ENCODE measurements at regions not wholly inside any gene's neighbourhood (a gene's known extent, or its start where the extent isn't known, plus 50 kb on each side); places are given as distances from the start of the nearest gene placed in this dataset.

DNA sequence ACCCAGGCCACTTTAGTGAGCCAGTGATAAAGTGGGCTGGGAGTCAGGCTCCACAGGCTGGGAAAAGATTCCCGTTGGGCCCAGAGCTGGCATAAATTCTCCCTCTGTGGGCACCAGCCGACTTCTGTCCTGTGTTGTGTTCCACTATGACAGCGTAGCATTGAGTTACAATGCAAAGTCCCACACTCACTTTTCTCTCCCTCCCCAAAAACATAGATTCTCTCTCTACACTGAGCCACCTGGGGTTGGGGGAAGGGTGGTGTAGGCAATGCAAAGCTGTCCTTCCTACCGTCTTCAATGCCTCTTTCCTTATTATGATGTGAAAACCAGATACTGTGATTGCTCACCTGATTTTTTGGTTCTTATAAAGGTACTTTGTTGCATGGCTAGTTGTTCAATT, 566.2 kb downstream of the RAPGEF2 start:
- H4K20me1 ChIP-seq (ENCODE audit: insufficient read depth, low read length) = no peaks in the 10 kb centered on the region
- no peaks in the 10 kb centered on the region for H3K4me1 ChIP-seq (ENCODE audit: insufficient read depth, low read length)
- H3K79me2 ChIP-seq (ENCODE audit: insufficient read depth, low read length) = no peaks in the 10 kb centered on the region
- H3K4me3 ChIP-seq (ENCODE audit: low read depth in 1 of 2, low read length in 2 of 2) = no peak overlapping the region
- no peaks in the 10 kb centered on the region for H3K36me3 ChIP-seq (ENCODE audit: insufficient read depth, low read length)
- ATAC-seq (ENCODE audit: insufficient read depth, low read depth) (no peak), DNase-seq (no peak)
- H3K4me2 ChIP-seq (ENCODE audit: insufficient read depth, low read length) = no peak overlapping the region
- TF ChIP-seq, protein P1, sequence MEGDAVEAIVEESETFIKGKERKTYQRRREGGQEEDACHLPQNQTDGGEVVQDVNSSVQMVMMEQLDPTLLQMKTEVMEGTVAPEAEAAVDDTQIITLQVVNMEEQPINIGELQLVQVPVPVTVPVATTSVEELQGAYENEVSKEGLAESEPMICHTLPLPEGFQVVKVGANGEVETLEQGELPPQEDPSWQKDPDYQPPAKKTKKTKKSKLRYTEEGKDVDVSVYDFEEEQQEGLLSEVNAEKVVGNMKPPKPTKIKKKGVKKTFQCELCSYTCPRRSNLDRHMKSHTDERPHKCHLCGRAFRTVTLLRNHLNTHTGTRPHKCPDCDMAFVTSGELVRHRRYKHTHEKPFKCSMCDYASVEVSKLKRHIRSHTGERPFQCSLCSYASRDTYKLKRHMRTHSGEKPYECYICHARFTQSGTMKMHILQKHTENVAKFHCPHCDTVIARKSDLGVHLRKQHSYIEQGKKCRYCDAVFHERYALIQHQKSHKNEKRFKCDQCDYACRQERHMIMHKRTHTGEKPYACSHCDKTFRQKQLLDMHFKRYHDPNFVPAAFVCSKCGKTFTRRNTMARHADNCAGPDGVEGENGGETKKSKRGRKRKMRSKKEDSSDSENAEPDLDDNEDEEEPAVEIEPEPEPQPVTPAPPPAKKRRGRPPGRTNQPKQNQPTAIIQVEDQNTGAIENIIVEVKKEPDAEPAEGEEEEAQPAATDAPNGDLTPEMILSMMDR (IDR thresholded peaks at IDR 0.05; ENCODE audit: borderline replicate concordance, extremely low read depth, low read length, poor library complexity, severe bottlenecking) = no peak
- TF ChIP-seq EZH2 (IDR thresholded peaks at IDR 0.05; ENCODE audit: borderline replicate concordance, low read depth, low read length, severe bottlenecking) = no peak
- no peaks in the 10 kb centered on the region for H3K9me3 ChIP-seq (ENCODE audit: insufficient read depth, low read length, severe bottlenecking)
- no peaks in the 10 kb centered on the region for H3K27me3 ChIP-seq (ENCODE audit: insufficient read depth, low read length, poor library complexity)
- H2AFZ ChIP-seq (ENCODE audit: low read depth, low read length) = no peak overlapping the region
- H3K27ac ChIP-seq (ENCODE audit: low read length) = no peak overlapping the region
- no peak overlapping the region for H3K9ac ChIP-seq (ENCODE audit: low read depth, low read length)

DNA sequence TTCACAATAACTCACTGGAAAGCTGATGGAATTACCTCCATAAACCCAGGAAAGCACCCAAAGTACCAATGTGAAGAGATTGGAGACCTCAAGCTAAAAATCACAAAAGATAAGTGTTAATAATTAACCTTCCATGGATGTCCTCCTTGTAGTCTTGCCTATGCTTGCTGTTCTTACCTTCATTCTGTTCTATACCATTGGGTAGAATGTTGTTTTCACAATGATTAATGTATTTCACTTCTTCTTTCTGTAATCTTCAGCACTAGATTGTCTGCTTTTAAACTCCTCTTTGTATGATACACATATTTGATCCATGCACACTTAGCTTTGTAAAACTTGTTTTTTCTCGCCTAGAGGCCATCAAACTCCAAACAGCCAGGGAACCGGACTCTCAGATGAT, 570.3 kb downstream of the RAPGEF2 start:
- no peak overlapping the region for H3K9ac ChIP-seq (ENCODE audit: low read depth, low read length)
- no peak for TF ChIP-seq EZH2 (IDR thresholded peaks at IDR 0.05; ENCODE audit: borderline replicate concordance, low read depth, low read length, severe bottlenecking)
- TF ChIP-seq, protein P1 (IDR thresholded peaks at IDR 0.05; ENCODE audit: borderline replicate concordance, extremely low read depth, low read length, poor library complexity, severe bottlenecking) = no peak
- no peak overlapping the region for H2AFZ ChIP-seq (ENCODE audit: low read depth, low read length)
- H3K27me3 ChIP-seq (ENCODE audit: insufficient read depth, low read length, poor library complexity) = no peaks in the 10 kb centered on the region
- no peak overlapping the region for H3K4me2 ChIP-seq (ENCODE audit: insufficient read depth, low read length)
- no peaks in the 10 kb centered on the region for H4K20me1 ChIP-seq (ENCODE audit: insufficient read depth, low read length)
- ATAC-seq (ENCODE audit: insufficient read depth, low read depth) = no peak
- H3K4me3 ChIP-seq (ENCODE audit: low read depth in 1 of 2, low read length in 2 of 2) = no peak overlapping the region
- H3K9me3 ChIP-seq (ENCODE audit: insufficient read depth, low read length, severe bottlenecking) = no peaks in the 10 kb centered on the region
- no peak overlapping the region for H3K27ac ChIP-seq (ENCODE audit: low read length)
- H3K79me2 ChIP-seq (ENCODE audit: insufficient read depth, low read length) = no peaks in the 10 kb centered on the region
- H3K4me1 ChIP-seq (ENCODE audit: insufficient read depth, low read length) = no peaks in the 10 kb centered on the region
- H3K36me3 ChIP-seq (ENCODE audit: insufficient read depth, low read length) = no peaks in the 10 kb centered on the region
- DNase-seq = no peak

DNA sequence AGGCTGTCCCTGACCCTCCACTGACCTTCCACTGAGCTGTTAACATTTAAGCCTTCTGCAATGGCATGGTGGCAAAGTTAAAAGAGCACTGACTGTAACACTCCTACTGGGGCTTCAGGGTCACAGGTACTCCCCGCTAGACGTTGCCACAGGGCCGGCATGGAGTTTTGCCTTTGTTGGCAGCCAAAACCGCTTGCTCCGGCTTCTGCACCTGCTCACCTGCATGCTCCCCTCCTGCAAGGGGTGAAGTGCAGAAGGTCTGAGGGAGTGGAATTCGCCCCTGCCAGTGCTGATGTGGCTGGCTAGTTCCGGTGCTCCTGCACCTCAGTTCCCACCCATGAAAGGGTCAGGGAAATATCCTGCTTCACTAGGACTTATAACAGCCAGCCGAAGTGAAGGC, 571.4 kb downstream of the RAPGEF2 start:
- Histone ChIP-seq H3K4me2 (ENCODE audit: insufficient read depth, low read length) (no peak overlapping the region), H4K20me1 (ENCODE audit: insufficient read depth, low read length) (no peaks in the 10 kb centered on the region), H3K9ac (ENCODE audit: low read depth, low read length) (no peak overlapping the region), H3K27ac (ENCODE audit: low read length) (no peak overlapping the region), H3K9me3 (ENCODE audit: insufficient read depth, low read length, severe bottlenecking) (no peaks in the 10 kb centered on the region), H2AFZ (ENCODE audit: low read depth, low read length) (no peak overlapping the region), H3K4me1 (ENCODE audit: insufficient read depth, low read length) (no peaks in the 10 kb centered on the region), H3K27me3 (ENCODE audit: insufficient read depth, low read length, poor library complexity) (no peaks in the 10 kb centered on the region), H3K4me3 (ENCODE audit: low read depth in 1 of 2, low read length in 2 of 2) (no peak overlapping the region), H3K36me3 (ENCODE audit: insufficient read depth, low read length) (no peaks in the 10 kb centered on the region), H3K79me2 (ENCODE audit: insufficient read depth, low read length) (no peaks in the 10 kb centered on the region)
- ATAC-seq (ENCODE audit: insufficient read depth, low read depth) = no peak
- TF ChIP-seq, protein P1 (IDR thresholded peaks at IDR 0.05; ENCODE audit: borderline replicate concordance, extremely low read depth, low read length, poor library complexity, severe bottlenecking) = no peak
- TF ChIP-seq EZH2 (IDR thresholded peaks at IDR 0.05; ENCODE audit: borderline replicate concordance, low read depth, low read length, severe bottlenecking) = no peak
- DNase-seq = no peak

DNA sequence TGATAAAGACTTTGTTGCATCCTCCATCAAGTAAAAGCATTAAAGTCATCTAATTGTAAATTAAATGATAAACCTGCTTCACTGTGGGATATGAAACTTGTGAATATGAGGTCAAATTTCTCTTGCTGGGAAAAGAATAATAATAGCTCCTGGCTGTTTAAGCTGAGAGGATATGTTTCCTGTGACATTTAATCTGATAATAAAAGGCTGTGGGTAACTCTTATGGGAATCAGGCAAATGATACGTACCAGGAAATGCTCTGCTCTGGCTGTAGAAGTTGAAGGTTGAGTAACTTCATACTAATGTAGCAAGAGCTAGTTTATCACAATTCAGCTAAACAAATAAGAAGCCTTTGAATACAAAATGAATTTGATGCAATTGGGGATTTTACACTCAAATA, 574.6 kb downstream of the RAPGEF2 start:
- no peak overlapping the region for H2AFZ ChIP-seq (ENCODE audit: low read depth, low read length)
- TF ChIP-seq EZH2 (IDR thresholded peaks at IDR 0.05; ENCODE audit: borderline replicate concordance, low read depth, low read length, severe bottlenecking) = no peak
- TF ChIP-seq, protein P1 (IDR thresholded peaks at IDR 0.05; ENCODE audit: borderline replicate concordance, extremely low read depth, low read length, poor library complexity, severe bottlenecking) = no peak
- no peak overlapping the region for H3K4me2 ChIP-seq (ENCODE audit: insufficient read depth, low read length)
- H3K79me2 ChIP-seq (ENCODE audit: insufficient read depth, low read length) = no peaks in the 10 kb centered on the region
- H3K36me3 ChIP-seq (ENCODE audit: insufficient read depth, low read length) = no peaks in the 10 kb centered on the region
- no peak overlapping the region for H3K9ac ChIP-seq (ENCODE audit: low read depth, low read length)
- H3K27me3 ChIP-seq (ENCODE audit: insufficient read depth, low read length, poor library complexity) = no peaks in the 10 kb centered on the region
- no peaks in the 10 kb centered on the region for H3K4me1 ChIP-seq (ENCODE audit: insufficient read depth, low read length)
- no peaks in the 10 kb centered on the region for H3K9me3 ChIP-seq (ENCODE audit: insufficient read depth, low read length, severe bottlenecking)
- ATAC-seq (ENCODE audit: insufficient read depth, low read depth) = no peak
- no peaks in the 10 kb centered on the region for H4K20me1 ChIP-seq (ENCODE audit: insufficient read depth, low read length)
- H3K27ac ChIP-seq (ENCODE audit: low read length) = no peak overlapping the region
- no peak for DNase-seq
- H3K4me3 ChIP-seq (ENCODE audit: low read depth in 1 of 2, low read length in 2 of 2) = no peak overlapping the region
